Spinal cord (tissue), 9 donors: ENCODE measurements at regions not wholly inside any gene's neighbourhood (a gene's known extent, or its start where the extent isn't known, plus 50 kb on each side); places are given as distances from the start of the nearest gene placed in this dataset.

Experiments used
- DNase-seq, 6 donors: peaks; one replicate each; pipeline versions ENCODE4 v3.0.0 to v3.0.0-alpha.2; 2013 to 2015; ENCODE audit warnings: low spot score in 6 of 6, low read depth in 4 of 6
- H3K27ac ChIP-seq: one replicate; pipeline ENCODE4 v1.5.1; 2013; ENCODE audit warnings: low read depth, low read length, control low read depth
- H3K27me3 ChIP-seq: one replicate; pipeline ENCODE4 v1.6.1; 2013; ENCODE audit warnings: low read length; ENCODE audit not compliant: control insufficient read depth, insufficient read depth
- H3K36me3 ChIP-seq: one replicate; pipeline ENCODE4 v1.6.1; 2013; ENCODE audit warnings: low read length; ENCODE audit not compliant: control insufficient read depth, insufficient read depth
- H3K4me1 ChIP-seq: one replicate; pipeline ENCODE4 v1.6.1; 2013; ENCODE audit warnings: low read length; ENCODE audit not compliant: control insufficient read depth, insufficient read depth
- H3K4me3 ChIP-seq: one replicate; pipeline ENCODE4 v1.5.1; 2013; ENCODE audit warnings: low read depth, low read length, control low read depth
- H3K9me3 ChIP-seq: one replicate; pipeline ENCODE4 v1.6.1; 2013; ENCODE audit warnings: low read length; ENCODE audit not compliant: control insufficient read depth, insufficient read depth
- WGBS: methylation state at CpG from one replicate; pipeline ENCODE4 v1.1.5; 2013; ENCODE audit warnings: missing lambda C conversion rate; ENCODE audit not compliant: insufficient coverage; 5-methylcytosine and 5-hydroxymethylcytosine counted together
- donor health status: healthy.

DNA sequence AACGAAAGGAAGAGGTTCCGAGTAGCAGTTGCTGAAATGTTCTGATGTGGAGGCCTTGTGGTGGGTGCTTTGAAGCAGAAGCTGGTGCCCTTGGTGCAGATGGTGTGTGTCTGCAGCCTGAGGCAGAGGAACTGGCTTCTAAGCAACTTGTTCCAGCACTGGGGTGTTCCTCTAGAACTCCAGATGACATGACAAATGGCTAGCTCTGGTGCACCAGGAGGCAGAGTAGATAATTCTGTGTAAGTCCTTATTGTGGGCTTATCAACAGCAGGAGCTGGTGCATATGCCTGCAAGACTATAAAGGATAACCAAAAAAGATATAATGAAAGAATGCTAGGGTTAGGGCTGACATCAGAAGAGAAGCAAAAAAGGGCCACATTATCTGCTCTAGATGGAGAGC lies 76.5 kb downstream of the ARL5B start:
- Histone ChIP-seq H3K4me3 (no peak overlapping the region), H3K9me3 (no peaks in the 10 kb centered on the region), H3K27me3 (no peaks in the 10 kb centered on the region), H3K27ac (no peak overlapping the region), H3K36me3 (no peaks in the 10 kb centered on the region), H3K4me1 (no peaks in the 10 kb centered on the region)
- 91% methylated on average over 2 of the region's 2 CpGs for WGBS
- no peak for DNase-seq

DNA sequence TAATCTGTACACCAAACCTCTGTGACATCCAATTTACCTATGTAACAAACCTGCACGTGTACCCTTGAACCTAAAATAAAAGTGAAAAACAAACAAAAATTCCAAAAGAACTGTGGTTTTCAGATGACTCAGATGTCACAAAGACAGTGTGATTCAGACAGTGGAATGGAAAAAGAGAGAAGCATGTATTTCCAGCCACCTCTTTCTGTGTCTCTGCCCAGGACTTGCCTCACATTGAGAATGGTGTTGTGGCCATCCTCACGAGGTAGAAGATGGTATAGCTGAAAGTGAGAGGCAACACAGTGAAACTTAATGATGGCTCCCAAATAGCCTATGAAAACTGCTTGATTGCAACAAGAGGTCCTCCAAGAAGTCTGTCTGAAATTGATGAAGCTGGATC lies 78.0 kb downstream of the ARL5B start:
- H3K27ac ChIP-seq, result no peak overlapping the region
- H3K27me3 ChIP-seq, result no peaks in the 10 kb centered on the region
- H3K4me1 ChIP-seq, result no peaks in the 10 kb centered on the region
- DNase-seq, result no peak
- no peaks in the 10 kb centered on the region for H3K9me3 ChIP-seq
- H3K36me3 ChIP-seq, result no peaks in the 10 kb centered on the region
- H3K4me3 ChIP-seq, result no peak overlapping the region
- WGBS, result 88% methylated on average over 1 of the region's 2 CpGs

DNA sequence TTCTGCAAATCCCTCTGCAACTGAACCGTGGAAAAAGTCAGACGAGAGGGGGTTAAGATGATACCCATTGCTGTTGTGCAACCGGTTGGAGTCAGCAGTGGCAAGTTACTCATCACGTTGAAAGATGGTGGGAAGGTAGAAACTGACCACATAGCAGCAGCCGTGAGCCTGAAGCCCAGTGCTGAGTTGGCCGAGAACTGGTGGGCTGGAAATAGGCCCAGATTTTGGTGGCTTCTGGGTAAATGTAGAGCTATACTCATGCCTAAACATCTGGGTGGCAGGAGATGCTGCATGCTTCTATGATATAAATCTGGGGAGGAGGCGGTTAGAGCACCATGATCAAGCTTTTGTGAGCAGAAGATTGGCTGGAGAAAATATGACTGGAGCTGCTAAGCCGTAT lies 78.6 kb downstream of the ARL5B start:
- no peak overlapping the region for H3K4me3 ChIP-seq
- no peaks in the 10 kb centered on the region for H3K4me1 ChIP-seq
- H3K27ac ChIP-seq, result no peak overlapping the region
- no peaks in the 10 kb centered on the region for H3K36me3 ChIP-seq
- 89% methylated on average over 8 of the region's 8 CpGs for WGBS
- no peaks in the 10 kb centered on the region for H3K9me3 ChIP-seq
- H3K27me3 ChIP-seq, result no peaks in the 10 kb centered on the region
- no peak for DNase-seq

DNA sequence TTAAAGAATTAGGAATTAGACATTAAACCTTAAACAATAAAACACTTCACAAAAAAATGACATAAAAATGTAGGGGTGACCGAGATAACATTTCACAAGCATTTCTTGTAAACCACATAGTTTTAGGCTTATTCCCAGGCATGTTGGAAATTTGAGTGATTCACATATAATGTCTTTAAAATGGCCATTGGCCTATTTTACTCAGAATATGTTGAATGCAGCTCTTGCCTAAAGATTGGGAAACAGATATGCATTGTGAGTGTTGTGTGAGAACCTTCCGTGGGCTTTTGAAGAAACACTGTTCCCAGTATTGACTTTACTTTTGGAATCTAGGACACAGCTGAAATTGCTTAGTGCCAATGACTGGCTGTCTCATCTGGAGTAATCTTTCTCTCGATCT lies 79.6 kb downstream of the ARL5B start:
- DNase-seq, result no peak
- Histone ChIP-seq H3K27me3 (no peaks in the 10 kb centered on the region), H3K9me3 (peaks cover 2% of the 10 kb centered on the region), H3K4me1 (no peaks in the 10 kb centered on the region), H3K27ac (no peak overlapping the region), H3K36me3 (no peaks in the 10 kb centered on the region), H3K4me3 (no peak overlapping the region)
- 50% methylated on average over 1 of the region's 3 CpGs for WGBS

DNA sequence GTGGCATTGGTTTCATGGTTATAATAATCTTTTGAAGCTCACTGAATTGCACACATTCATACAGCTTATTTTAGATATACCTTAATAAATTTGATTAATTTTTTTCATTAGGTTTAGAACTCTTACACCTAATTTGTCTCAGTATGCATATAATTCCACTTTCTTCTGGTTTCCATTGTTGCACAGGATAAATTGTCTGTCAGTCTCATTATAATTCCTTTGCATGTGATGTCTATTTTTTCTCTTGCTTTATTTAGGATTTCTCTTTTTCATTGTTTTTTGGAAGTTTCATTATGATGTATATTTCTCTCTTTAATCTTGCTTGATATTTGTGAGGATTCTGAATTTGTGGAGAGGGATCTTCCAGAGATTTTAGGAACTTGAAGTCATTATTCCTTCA lies 84.7 kb downstream of the ARL5B start:
- H3K4me1 ChIP-seq, result no peaks in the 10 kb centered on the region
- H3K27ac ChIP-seq, result no peak overlapping the region
- H3K9me3 ChIP-seq, result peaks cover 2% of the 10 kb centered on the region
- H3K36me3 ChIP-seq, result no peaks in the 10 kb centered on the region
- H3K27me3 ChIP-seq, result no peaks in the 10 kb centered on the region
- no peak for DNase-seq
- H3K4me3 ChIP-seq, result no peak overlapping the region

DNA sequence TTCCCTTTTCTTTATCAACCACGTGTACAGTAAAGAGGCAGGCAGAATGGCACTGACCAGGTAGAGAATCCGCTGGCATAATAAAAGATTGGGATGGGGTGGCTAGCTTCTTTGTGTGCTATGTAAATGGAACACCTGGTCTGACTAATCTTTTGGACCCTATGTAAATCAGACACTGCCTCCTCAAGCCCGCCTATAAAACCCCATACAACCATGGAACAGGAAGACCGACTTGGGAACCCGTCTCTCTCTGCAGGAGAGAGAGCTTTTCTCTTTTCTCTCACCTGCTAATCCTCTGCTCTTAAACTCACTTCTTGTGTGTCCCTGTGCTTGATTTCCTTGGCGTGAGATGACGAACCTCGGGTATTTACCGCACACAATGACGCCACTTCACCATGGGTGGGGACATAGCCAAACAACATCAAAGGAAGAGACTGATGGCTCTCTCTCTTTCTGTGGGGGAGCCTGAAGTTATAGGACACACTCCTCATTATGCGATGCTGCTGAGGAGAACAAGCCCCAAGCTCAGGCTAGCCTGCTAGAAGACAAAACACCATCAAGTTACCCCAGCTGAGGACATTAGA lies 94.2 kb downstream of the ARL5B start:
- H3K27ac ChIP-seq, result no peak overlapping the region
- no peak for DNase-seq
- H3K27me3 ChIP-seq, result no peaks in the 10 kb centered on the region
- no peak overlapping the region for H3K4me3 ChIP-seq
- 74% methylated on average over 3 of the region's 11 CpGs for WGBS
- no peaks in the 10 kb centered on the region for H3K4me1 ChIP-seq
- H3K36me3 ChIP-seq, result no peaks in the 10 kb centered on the region
- no peaks in the 10 kb centered on the region for H3K9me3 ChIP-seq

DNA sequence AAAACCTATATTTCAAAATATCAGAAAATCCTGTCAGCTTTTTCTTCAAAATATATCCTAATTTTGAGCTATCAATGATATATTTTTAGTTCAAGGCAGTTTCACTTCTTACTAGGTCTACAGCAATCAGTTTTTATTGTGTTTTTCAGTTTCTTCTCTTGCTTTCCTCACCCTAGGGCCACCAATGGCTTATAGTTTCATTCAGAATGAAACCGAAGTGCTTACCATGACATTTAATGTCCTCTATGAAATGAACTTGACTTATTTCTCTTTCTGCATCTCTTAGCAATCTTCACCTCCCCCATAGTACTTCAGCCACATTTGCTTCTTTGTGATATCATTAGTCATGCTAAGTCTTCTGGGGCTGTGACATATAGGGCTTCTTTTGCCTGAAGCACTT lies 100.3 kb downstream of the ARL5B start:
- H3K27ac ChIP-seq, result no peak overlapping the region
- WGBS, result no CpG with 5 or more reads among the region's 1 CpG
- H3K9me3 ChIP-seq, result no peaks in the 10 kb centered on the region
- no peak overlapping the region for H3K4me3 ChIP-seq
- no peaks in the 10 kb centered on the region for H3K4me1 ChIP-seq
- DNase-seq, result no peak
- H3K36me3 ChIP-seq, result no peaks in the 10 kb centered on the region
- no peaks in the 10 kb centered on the region for H3K27me3 ChIP-seq

DNA sequence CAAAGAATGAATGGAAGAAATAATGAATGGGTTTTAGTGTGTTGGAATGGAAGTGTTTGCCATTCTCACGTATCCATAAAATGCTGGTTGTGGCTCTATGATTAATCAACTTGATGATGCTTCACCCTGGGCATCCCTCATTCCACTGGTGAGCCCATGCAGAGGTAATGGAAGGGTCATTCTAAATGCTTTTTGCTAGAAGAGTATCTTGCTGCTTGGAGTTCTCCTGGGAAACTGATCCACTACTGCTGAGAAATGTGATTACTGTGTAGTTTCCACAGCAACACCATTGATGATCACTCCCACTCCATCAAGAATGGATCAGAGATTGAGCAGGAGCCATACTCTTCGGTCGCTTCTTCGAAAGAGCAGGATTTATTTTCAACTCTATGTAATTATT lies 101.6 kb downstream of the ARL5B start:
- Histone ChIP-seq H3K9me3 (no peaks in the 10 kb centered on the region), H3K36me3 (no peaks in the 10 kb centered on the region), H3K4me1 (no peaks in the 10 kb centered on the region), H3K27ac (no peak overlapping the region), H3K4me3 (no peak overlapping the region), H3K27me3 (no peaks in the 10 kb centered on the region)
- DNase-seq, result peak in 2 of 6 donors; percentile 27 to 35
- no CpG with 5 or more reads among the region's 4 CpGs for WGBS

DNA sequence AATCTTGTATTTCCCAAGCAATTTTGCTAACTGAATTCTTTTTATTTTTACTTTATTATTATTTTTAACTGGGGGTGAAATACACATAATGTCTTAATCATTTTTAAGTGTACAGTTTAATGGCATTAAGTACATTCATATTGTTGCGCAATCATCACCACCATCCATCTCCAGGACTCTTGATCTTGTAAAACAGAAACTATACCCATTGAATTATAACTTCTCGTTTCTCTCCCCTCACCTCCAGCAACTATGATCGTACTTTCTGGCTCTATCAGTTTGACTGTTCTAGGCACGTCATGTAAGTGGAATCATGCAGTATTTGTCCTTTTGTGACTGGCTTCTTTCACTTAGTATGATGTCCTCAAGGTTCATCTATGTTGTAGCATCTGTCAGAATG lies 108.8 kb downstream of the ARL5B start:
- H3K9me3 ChIP-seq, result no peaks in the 10 kb centered on the region
- H3K27ac ChIP-seq, result no peak overlapping the region
- no peak overlapping the region for H3K4me3 ChIP-seq
- H3K4me1 ChIP-seq, result no peaks in the 10 kb centered on the region
- WGBS, result no CpG with 5 or more reads among the region's 4 CpGs
- H3K36me3 ChIP-seq, result no peaks in the 10 kb centered on the region
- no peak for DNase-seq
- H3K27me3 ChIP-seq, result no peaks in the 10 kb centered on the region

DNA sequence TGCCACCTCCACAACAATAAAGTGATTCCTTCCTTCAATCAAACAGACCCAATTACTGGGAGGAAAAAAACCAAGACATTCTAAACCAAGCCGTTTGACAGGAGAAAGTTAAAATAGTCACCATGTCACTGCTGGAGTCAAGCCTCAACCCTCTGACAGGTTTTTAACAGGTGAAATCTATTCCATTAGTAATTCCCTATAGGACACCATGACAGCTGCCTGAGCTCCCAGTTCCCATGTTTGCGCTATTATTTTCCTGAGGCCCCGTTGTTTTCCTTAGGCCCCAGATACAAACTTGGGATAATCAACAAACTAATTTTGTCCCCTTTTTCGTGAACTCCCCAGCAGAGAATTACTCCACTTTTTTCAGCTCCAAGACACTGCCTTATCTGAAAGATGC lies 113.9 kb downstream of the ARL5B start:
- Histone ChIP-seq H3K4me3 (no peak overlapping the region), H3K36me3 (no peaks in the 10 kb centered on the region), H3K27me3 (no peaks in the 10 kb centered on the region), H3K9me3 (no peaks in the 10 kb centered on the region), H3K4me1 (no peaks in the 10 kb centered on the region), H3K27ac (no peak overlapping the region)
- WGBS, result 75% methylated on average over 3 of the region's 4 CpGs
- DNase-seq, result no peak
